HFF-Myc (cell line): ENCODE measurements at regions not wholly inside any gene's neighbourhood (a gene's known extent, or its start where the extent isn't known, plus 50 kb on each side); places are given as distances from the start of the nearest gene placed in this dataset.

Source experiments
- DNase-seq: peaks from one replicate; pipeline ENCODE4 v3.0.0-alpha.2; 2011; ENCODE audit warnings: low read depth; ENCODE audit errors: extremely low read depth
- H3K4me3 ChIP-seq: replicated peaks from 2 replicates; pipeline ENCODE4 v1.5.1; 2011; ENCODE audit warnings: low read depth, mild to moderate bottlenecking, control low read depth, low read length
- CTCF ChIP-seq: IDR thresholded peaks from 2 replicates; pipeline ENCODE4 v1.5.1; 2012; ENCODE audit warnings: mild to moderate bottlenecking, low read depth, low read length, control low read depth; ENCODE audit errors: missing control alignments

- no peak overlapping the region for H3K4me3 ChIP-seq
- no peak for TF ChIP-seq CTCF
- DNase-seq = no peak
Observed at GRCh38 chr9:71279151-71279739, 157.8 kb upstream of the TRPM3 start.

- no peak for TF ChIP-seq CTCF
Observed at GRCh38 chr9:71273613-71274012, 152.2 kb upstream of the TRPM3 start.

GRCh38 chr9:71271602-71272001 lies 150.2 kb upstream of the TRPM3 start:
- no peak for DNase-seq
- TF ChIP-seq CTCF = no peak
- H3K4me3 ChIP-seq = no peak overlapping the region

More at GRCh38 chr9:71273613-71274012, 152.2 kb upstream of the TRPM3 start:
- no peak overlapping the region for H3K4me3 ChIP-seq
- no peak for DNase-seq

- TF ChIP-seq CTCF = no peak
- H3K4me3 ChIP-seq = no peak overlapping the region
- no peak for DNase-seq
Observed at GRCh38 chr9:71270554-71270953, 149.1 kb upstream of the TRPM3 start.

- no peak overlapping the region for H3K4me3 ChIP-seq
- DNase-seq = no peak
- TF ChIP-seq CTCF = no peak
Observed at GRCh38 chr9:71269859-71270258, 148.4 kb upstream of the TRPM3 start.

GRCh38 chr9:71268871-71269635 lies 147.6 kb upstream of the TRPM3 start:
- no peak for TF ChIP-seq CTCF

More at GRCh38 chr9:71268871-71269635, 147.6 kb upstream of the TRPM3 start:
- no peak overlapping the region for H3K4me3 ChIP-seq
- no peak for DNase-seq
